HG02610 (cell line): ENCODE measurements at regions not wholly inside any gene's neighbourhood (a gene's known extent, or its start where the extent isn't known, plus 50 kb on each side); places are given as distances from the start of the nearest gene placed in this dataset.

Experiments used
- ATAC-seq: cut with Tn5 transposase; IDR thresholded peaks from one replicate; pipeline ENCODE4 v1.9.1; 2021; ENCODE audit warnings: mild to moderate bottlenecking, moderate library complexity; ENCODE audit not compliant: unreplicated experiment

DNA sequence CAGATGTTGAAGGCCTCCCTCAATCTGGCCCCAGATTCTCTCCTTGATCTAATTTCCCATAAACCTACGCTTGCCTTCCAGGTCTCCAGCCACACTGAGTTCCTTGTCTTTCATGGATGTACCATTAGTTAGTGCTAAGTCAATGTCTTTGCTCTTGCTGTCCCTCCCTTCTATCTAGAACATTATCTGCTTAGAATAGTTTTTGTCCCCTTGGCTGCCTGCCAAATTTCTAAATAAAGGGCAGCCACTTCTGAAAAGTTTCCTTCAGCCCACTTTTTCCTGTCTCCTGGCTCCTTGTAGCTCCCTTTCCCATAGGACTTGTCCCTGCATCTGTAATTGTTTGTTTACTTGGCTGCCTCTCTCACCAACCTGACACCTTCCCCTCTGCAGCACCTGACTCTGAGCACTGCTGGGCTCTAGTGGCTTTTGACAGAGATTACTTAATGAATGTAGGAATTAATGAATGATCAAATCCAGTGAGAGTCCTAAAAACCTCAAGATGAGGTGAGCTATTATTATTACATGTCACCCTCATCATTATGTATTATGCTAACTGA is 58.3 kb downstream of the CXCL12 start:
- no peak for ATAC-seq

- no peak for ATAC-seq
These were observed 59.1 kb downstream of the CXCL12 start for GRCh38 chr10:44325596-44326307.

DNA sequence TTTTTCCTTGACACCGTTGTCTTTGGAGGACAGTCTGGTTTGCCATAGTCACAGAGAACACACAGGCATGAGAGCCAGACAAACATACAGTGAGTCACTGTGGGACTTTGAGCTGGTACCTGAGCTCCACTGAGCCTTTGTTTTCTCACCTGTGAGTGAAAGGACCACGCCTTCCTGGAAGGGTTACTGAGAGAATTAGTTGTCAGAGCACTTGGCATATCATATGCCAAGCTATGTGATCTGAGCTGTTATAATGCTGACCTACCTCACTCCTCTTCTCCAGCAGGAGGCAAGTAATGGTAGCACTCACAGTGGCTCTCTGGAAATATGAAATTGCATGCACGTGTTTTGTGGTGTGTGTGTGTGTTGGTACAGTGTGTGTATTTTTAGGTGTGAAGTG is 59.7 kb downstream of the CXCL12 start:
- ATAC-seq: no peak

DNA sequence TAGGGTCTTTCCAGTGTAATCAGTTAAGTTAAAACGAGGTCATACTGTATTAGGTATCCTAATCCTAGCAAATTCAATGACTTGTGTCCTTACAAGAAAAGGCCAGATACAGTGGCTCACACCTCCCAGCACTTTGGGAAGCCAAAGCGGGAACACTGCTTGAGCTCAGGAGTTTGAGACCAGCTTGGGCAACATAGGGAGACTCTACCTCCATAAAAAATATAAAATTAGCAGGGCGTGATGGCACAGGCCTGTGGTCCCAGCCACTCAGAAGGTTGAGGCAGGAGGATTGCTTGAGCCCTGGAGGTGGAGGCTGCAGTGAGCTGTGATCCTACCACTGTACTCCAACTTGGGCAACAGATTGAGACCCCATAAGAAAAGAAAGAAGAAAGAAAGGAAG is 61.1 kb downstream of the CXCL12 start:
- no peak for ATAC-seq

DNA sequence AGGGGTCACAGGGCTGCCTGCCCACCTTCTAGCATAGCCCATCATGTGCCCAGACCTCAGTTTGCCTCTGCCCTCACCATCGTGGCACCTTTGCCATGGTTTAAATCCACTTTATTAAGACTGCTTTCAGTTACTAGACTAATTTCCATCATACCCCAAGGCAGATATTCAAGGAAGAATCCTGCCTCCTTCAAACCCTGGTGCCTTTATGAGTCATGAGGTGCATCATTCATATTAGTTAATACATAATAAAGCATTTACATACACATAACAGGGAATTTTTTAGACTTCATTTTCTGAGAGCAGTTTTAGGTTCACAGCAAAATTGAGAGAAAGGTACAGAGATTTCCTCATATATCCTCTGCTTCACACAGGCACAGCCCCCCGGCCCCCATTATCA is 62.8 kb downstream of the CXCL12 start:
- ATAC-seq: no peak

DNA sequence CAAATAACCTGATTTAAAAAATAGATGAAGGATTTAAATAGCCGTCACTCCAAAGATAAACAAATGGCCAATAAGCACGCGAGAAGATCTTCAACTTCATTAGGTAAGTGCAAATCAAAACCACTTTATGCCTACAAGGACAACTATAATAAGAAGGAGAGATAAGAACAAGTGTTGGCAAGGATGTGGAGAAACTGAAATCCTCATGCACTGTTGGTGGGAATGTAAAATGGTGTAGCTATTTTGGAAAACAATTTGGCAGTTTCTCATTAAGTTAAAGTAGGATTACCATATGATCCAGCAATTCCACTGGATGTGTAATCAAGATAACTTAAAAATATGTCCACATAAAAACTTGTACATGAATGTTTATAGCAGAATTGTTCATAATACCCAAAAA is 64.1 kb downstream of the CXCL12 start:
- no peak for ATAC-seq

DNA sequence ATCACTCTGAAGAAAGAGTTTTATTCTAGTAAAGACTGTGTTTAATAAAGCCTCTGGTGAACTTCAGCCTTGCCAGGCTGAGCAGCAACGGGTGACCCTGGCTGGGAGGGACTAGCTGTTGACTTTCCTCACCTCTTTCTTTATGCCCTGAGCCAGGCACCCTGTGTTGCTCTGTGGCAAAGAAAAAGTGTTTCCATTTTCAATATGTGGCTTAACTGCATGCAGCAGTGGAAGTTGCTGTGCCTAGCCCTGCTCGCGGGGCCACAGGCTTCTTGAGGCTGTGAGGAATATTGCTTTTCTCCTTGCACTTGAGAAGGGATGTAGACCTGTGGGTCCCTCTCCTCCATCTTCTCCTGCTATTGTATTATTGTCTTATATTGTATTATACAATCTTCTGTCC is 67.0 kb downstream of the CXCL12 start:
- no peak for ATAC-seq

- ATAC-seq: no peak
These were observed 68.0 kb downstream of the CXCL12 start for GRCh38 chr10:44316922-44317215.

DNA sequence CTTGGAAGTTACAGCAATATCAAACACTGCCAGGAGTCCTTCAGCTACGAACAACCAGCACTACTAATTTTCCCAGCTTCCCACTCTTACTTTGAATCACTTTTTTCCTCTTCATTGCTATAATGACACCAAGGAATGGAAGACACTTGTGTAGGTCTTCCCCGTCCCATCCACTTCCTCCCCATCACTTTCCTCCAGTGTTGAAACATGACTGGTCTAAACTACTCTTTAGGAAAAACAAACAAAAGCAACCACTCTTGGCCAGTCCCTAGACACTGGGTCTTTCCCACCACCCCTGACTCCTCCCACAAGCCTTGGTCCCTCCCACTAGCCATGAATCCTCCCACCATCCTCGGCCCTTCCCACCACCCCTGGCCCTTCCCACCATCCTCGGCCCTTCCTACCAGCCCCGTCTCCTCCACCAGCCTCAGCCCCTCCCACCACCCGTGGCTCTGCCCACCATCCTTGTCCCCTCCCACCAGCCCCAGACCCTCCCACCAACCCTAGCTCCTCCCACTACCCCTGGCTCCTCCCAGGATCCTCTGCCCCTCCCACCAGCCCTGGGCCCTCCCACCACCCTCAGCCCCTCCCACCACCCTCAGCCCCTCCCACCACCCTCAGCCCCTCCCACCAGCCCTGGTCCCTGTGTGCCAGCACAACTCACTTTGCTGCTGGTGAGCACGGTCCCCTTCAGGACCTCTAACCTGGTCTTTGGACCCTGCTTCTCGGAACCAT is 68.5 kb downstream of the CXCL12 start:
- no peak for ATAC-seq

- no peak for ATAC-seq
These were observed 70.0 kb downstream of the CXCL12 start for GRCh38 chr10:44314802-44315460.

GRCh38 chr10:44313761-44314165 is 71.1 kb downstream of the CXCL12 start:
- no peak for ATAC-seq

GRCh38 chr10:44312401-44312800 is 72.5 kb downstream of the CXCL12 start:
- ATAC-seq: peak; percentile 63

DNA sequence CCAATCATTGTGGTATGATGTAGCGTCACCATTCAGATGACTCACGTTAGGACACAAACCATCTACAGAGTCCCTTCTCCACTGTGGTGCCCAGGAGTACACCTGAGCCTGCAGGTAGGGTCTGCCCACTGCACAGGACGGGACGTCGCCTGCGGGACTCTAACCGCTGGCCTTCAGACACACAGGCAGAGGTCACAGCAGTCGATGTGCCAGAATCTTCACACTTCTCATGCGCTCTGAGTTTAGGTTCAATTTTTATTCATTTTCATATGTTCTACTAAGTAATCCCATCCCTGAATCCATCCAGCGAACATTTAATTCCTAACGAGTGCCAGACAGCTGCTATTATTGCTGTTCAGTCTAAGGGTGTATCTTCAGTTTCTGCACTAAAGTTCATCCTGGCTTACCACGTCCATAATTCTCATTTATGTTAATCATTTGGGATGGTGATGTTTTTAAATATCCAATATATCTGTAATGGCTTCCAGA is 73.3 kb downstream of the CXCL12 start:
- no peak for ATAC-seq

GRCh38 chr10:44310762-44311562 is 73.9 kb downstream of the CXCL12 start:
- ATAC-seq: peak; percentile 52

DNA sequence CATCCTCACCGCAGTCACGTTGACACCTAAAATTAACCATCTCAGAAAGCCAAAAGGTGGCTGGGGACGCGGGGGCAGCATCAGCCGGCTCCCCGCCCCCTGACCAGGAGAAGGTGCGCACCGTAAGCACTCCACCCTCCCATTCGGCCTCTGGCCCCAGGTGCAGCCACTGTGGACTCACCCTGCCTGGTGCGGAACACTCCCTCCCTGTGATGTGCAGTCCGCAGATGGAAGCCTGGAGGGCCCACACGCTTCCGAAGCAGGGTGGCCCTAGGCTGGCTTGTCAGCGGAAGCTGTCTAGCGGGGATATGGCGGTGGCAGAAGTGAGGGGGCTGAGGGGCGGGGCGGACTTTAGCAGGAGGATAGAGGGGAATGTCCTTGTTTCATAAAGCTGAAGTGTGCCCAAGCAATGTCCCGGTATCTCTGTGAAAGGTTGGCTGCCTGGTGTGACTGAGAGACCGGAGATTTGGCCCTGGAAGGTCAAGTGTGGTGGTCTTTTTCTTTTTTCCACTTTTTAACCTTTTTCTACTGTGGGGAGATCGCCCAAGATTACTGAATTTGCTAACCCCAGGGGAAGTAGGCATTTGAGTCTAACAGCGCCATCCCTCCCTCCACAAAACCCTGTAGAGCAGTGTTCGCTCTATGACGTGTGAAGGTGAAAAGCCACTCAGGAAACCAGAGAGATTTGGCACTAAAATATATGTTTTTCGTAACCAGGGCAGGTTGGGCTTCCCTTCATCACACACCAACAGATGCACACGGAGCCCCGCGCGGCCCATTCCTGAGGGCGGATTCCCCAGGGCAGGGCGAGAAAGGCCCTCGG is 74.7 kb downstream of the CXCL12 start:
- no peak for ATAC-seq

GRCh38 chr10:44309361-44309760 is 75.5 kb downstream of the CXCL12 start:
- no peak for ATAC-seq

- ATAC-seq: no peak
These were observed 76.0 kb downstream of the CXCL12 start for GRCh38 chr10:44308935-44309334.

- ATAC-seq: peak; percentile 42
These were observed 77.2 kb downstream of the CXCL12 start for GRCh38 chr10:44307691-44308090.

- ATAC-seq: no peak
These were observed 78.1 kb downstream of the CXCL12 start for GRCh38 chr10:44306762-44307161.

- no peak for ATAC-seq
These were observed 78.7 kb downstream of the CXCL12 start for GRCh38 chr10:44306147-44306710.
